HG02610 (cell line): ENCODE measurements at regions not wholly inside any gene's neighbourhood (a gene's known extent, or its start where the extent isn't known, plus 50 kb on each side); places are given as distances from the start of the nearest gene placed in this dataset.
A peak's percentile ranks its signal among the peaks of the same experiment; 100 is the strongest.

Experiments
- ATAC-seq: cut with Tn5 transposase; IDR thresholded peaks from one replicate; pipeline ENCODE4 v1.9.1; 2021; ENCODE audit warnings: mild to moderate bottlenecking, moderate library complexity; ENCODE audit not compliant: unreplicated experiment

GRCh38 chr12:58357511-58357910, 416.1 kb downstream of the ATP23 start:
- no peak for ATAC-seq

DNA sequence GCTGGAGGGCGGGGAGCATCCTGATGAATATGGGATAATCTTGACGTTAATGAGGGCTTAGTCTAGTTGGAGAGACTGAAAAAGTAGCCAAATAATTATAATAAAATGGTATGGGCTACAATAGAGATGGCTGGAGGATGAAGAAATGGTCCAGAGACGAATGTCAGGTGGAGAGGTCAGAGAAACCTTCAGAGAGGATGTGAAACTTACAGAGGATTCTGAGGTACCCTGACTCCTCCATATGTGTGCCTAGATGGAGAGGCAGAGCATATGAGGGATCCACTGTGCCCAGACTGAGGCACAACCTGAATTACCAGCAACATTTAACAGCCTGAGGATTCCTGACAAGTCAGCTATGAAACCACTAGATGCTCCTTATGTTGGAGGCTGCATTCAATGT, 417.0 kb downstream of the ATP23 start:
- ATAC-seq, result no peak

GRCh38 chr12:58359084-58359483, 417.7 kb downstream of the ATP23 start:
- ATAC-seq, result no peak

- no peak for ATAC-seq
Observed at GRCh38 chr12:58361056-58361455, 419.7 kb downstream of the ATP23 start.

DNA sequence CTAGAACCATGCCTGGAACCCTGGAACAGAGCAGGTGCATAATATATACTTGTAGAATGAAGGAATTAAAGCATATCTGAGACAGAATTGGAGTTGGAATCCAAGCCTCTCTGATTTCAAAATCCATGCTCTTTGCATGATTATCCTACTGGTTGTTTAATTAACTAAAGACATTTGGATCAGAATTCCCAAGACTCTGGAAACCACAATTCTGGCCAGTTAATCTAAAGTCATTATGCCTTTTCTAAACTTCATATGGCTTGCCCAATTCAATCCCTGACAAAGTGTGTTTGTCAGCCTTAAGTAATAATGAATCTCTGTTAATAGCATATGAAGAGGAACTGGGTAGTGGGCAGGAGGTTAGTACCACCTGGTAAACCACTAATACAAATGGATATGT, 422.6 kb downstream of the ATP23 start:
- no peak for ATAC-seq

- no peak for ATAC-seq
Observed at GRCh38 chr12:58364389-58365086, 423.2 kb downstream of the ATP23 start.

DNA sequence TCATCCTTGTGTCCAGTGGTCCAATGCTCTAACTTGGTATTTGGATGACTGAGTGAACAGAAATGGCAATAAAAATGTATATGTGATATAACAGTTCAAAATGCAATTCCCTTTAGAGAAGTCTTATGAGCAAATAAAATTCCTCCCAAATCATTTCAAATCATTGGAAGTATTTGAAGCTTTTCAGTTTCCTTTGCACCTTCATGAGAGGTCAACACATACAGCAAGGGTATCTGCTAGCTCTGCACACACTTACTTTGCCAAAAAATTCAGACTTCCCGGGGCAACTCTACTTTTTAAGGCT, 423.7 kb downstream of the ATP23 start:
- ATAC-seq, result no peak

DNA sequence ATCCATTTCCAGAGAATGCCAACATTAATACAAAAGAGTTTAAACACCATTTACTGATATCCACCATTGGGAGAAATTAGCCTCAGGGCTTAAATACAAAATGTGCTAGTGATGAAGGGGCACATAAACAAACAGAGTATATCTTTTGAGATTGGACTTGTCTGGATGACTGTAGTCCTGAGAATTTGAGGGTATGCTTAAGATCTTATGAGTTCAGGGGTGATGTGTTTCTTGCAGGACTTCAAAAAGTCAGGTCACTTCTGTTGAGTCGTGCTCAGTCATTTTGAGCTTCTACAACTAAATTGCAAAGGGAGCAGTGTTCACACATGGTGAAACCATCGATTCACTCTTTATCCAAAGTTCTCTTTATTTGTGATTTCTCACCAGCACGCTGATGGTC, 425.7 kb downstream of the ATP23 start:
- ATAC-seq, result no peak

- ATAC-seq, result no peak
Observed at GRCh38 chr12:58368001-58368400, 426.6 kb downstream of the ATP23 start.

DNA sequence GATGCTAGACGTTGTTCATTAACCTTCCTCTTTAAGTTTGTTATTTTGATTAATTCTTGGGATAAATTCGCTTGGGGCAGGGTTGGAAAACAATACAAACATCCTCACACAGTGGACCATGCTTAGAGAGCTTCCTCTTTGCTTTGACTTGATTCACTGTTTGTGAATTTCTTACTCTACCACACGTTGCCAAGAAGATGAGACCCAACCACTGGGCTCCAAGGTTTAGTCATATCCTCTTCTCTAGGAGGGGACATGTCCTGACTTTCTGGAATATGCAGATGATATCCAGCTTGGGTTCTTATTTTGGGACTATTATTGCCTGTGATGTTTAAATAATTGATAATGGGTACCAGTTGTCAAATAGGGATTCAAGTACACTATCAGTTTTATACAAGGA, 428.2 kb downstream of the ATP23 start:
- ATAC-seq, result no peak

DNA sequence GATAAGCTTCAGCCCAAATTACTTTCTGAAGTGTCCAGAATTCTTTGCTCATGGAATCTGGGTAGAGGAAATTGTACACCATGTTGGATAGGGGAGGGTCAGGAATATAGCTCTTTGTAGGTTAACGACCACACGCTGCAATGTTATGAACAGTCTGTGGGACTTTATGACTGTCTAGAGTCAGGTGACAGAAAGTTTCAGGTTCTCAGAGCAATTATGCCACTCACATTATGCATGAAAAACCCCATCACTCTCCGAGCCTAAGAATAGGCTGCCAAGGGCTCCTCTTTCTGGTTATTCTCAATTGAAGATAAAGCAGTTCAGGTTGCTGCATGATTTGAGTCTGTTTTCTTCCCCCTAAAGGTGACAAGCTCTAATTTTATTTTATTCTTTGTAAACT, 430.9 kb downstream of the ATP23 start:
- peak; percentile 99 for ATAC-seq

GRCh38 chr12:58378028-58378427, 436.7 kb downstream of the ATP23 start:
- ATAC-seq, result no peak

DNA sequence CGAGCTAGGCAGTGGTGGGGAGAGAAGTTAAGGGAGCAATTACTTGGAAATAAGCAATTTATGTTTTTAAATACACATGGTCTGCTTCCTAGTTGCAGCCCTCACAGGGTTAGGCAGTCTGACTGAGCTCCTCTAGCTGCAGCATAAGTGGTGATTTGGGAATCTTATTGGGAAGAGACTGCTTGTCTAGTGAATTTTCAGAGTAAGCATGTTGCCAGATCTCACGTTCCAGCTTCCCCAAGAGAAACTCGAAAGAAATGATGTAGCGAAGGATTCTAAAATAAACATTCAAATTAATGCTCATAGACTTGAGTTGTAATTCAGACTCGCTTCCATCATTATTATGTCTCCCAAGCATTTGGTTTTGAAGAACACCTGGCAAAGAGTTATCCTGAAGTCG, 440.2 kb downstream of the ATP23 start:
- ATAC-seq, result no peak

- ATAC-seq, result no peak
Observed at GRCh38 chr12:58384196-58384595, 442.8 kb downstream of the ATP23 start.

- ATAC-seq, result no peak
Observed at GRCh38 chr12:58386136-58386535, 444.8 kb downstream of the ATP23 start.

DNA sequence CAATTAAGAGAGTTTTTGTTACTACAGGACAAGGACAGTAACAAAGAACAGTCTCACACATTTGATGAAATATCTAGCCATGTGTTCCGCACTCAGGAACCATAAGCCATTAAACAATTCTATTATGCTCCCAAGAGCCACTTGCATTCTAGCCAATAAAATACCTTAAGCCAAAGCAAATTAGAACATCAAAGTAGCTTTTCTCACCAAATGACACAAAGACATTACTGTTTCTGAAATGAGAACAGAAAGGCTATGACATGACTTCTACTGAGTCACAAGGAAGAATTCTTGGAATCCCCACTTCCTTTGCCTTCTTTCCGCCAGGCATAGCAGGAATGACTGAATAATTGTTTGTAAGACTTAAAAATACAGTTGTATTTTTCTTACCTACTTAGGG, 445.8 kb downstream of the ATP23 start:
- no peak for ATAC-seq

DNA sequence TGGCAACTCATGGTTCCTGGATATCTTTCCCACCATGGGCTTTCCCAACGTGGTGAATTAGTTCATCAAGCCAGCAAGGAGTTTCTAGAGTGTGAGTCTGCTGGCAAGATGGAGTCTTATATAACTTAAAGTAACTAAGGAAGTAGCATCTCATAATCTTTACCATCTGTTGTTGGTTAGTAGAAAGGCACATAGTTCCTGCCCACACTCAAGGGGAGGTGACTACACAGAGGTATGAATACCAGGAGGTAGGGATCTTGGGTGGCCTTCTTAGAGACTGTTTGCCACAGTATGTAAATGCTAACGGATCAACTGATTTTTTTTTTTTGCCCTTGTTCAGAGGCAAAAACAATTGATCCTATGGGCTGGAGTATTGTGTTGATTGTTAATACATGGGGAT, 446.9 kb downstream of the ATP23 start:
- ATAC-seq, result no peak

DNA sequence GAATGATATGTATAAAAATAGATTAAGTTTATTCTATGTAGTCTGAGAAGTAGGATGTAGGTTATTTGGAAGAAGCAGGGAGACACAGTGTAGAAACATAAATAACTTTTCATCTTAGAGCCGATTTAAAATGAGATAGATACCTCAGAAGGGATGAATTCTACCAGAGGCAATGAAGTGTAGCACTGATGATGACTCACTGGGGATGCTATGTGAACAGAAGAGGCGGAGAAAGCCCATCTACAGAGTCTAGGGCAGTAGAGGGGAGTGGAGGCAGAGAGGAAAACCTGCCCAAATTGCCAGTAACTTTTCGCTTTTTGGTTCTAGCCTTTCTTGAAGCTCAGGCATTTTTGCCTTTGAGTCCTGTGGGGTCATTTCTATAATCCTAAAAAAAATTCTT, 451.8 kb downstream of the ATP23 start:
- ATAC-seq, result no peak

DNA sequence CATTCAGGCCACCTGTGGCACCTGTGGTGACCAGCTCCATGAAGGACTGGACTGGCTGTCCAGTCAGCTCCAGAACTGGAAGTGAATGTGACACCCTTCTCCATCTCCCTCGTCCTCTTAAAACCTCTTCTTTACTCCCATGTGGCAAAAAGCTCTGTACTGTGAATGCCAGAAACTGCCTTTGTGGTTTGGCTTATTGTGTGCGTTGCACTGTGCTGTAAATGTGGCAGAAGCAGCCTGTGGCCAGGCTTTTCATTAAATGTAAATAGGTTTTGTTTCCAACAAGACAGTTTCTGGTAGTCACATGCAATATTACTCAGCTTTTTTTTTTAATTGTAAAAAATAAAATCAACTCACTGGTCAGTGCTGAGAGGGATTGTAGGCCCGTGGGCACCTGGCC, 453.7 kb downstream of the ATP23 start:
- ATAC-seq, result no peak

DNA sequence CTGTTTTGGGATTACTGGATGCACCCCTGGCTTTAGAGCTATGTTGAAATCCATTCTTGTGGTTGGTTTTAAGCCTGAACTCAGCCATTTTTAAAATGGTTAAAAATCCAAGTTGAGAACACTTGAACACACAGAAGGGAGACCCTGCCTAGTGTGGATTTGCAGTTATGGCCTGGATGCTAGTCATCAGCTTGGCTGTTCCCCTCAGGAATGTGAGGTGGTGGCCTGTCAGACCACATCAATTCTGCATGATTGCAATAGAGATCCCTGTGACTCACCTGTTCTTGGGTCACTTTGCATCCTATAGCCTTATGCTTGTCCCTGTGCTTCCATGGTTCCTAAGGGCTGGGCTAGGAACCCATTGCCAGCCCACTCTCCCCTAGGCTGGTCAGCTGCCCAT, 454.1 kb downstream of the ATP23 start:
- ATAC-seq, result no peak

DNA sequence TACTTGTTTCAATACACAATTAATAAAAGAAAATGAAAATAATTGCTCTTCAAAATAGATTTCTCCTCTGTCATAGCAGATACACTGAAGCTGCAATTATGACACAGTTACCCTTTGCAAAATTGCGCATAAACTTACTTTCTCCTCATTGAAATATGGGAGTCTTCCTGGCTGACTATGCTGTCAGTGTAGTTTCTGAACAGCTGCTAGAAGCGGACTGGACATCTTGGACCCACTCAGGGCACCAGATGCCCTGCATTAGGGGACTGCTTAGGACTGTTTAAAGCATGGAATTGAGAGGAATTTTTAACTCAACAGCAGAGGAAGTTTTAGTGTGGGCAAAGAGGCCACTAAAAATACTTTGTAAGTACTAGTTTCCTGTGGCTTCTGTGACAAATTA, 454.9 kb downstream of the ATP23 start:
- no peak for ATAC-seq

DNA sequence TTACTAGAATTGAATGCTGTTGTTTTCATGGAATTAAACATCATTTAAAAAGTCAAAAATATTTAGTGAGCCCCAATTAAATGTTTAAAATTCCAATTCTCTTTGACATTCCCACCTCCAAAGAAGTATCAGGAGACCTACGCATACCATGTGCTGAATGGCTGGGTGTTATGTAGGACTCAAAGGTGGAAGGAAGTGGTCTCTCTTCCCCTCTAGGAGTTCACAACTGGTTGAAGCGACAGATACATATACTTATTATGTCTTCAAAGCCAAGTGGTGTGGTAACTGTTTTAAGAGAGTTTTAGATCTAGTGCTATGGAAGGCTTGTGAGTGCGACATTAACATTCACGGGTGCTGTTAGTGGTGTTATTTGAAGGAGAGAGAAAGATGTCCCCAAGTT, 464.0 kb downstream of the ATP23 start:
- no peak for ATAC-seq

DNA sequence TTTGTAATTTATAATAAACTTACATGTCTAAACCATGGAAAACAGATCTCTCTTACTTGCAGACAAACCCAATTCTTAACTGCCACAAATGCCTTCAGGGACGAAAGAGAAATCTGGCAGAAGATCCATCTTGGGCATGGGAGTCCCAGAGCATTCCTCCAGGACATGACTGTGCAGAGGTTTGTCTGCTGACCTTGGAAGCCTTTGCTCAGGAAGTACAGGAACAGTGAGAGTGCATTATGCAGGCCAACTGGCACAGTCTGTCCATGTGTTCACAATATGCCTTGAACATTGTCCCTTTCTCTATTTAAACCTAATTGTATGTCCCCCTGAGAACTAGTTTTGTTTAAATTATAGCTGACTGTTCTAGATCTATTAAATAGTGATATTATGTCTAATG, 467.1 kb downstream of the ATP23 start:
- ATAC-seq, result no peak
